ENCODE measurements at regions not wholly inside any gene's neighbourhood (a gene's known extent, or its start where the extent isn't known, plus 50 kb on each side); places are given as distances from the start of the nearest gene placed in this dataset.
"Not testable (repeated sequence)": the region's sequence is repeated elsewhere in the genome, so short reads cannot be mapped to it uniquely, and the experiment has no call there.

DNA sequence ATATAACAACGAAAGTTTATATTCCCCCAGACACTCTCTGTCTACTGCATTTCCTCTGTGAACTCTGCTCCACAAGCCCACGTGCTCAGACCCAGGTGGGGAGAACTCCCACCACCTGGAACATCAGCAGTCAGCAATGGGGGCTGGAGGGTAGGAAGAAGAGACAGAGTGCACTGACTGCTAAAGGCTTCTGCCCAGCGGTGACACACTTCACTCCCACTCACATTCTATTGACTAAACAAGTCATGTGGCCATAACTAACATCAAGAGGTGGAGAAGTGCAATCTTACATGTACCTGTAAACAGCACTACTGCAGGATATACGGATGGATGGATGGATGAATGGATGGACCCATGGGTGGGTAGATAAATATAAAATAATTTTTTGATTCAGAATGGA, 122.2 kb downstream of the MPP7 start:
- Histone ChIP-seq H3K4me1 (ENCODE audit: insufficient read depth, low read length) (no peaks in the 10 kb centered on the region), H3K4me3 (ENCODE audit: low read length) (no peak overlapping the region), H3K9me3 (ENCODE audit: low read length) (no peaks in the 10 kb centered on the region), H3K36me3 (ENCODE audit: insufficient read depth, low read length) (no peaks in the 10 kb centered on the region), H3K27me3 (ENCODE audit: insufficient read depth, low read length) (peaks cover 3% of the 10 kb centered on the region), H2AFZ (ENCODE audit: low read depth, low read length) (no peak overlapping the region)

GRCh38 chr10:28179743-28180099, 123.1 kb downstream of the MPP7 start:
- no peaks in the 10 kb centered on the region for H3K9me3 ChIP-seq (ENCODE audit: low read length)
- H3K4me3 ChIP-seq (ENCODE audit: low read length), result no peak overlapping the region
- no peak overlapping the region for H2AFZ ChIP-seq (ENCODE audit: low read depth, low read length)
- H3K27me3 ChIP-seq (ENCODE audit: insufficient read depth, low read length), result peaks cover 3% of the 10 kb centered on the region
- no peaks in the 10 kb centered on the region for H3K36me3 ChIP-seq (ENCODE audit: insufficient read depth, low read length)
- H3K4me1 ChIP-seq (ENCODE audit: insufficient read depth, low read length), result no peaks in the 10 kb centered on the region

- no peaks in the 10 kb centered on the region for H3K36me3 ChIP-seq (ENCODE audit: insufficient read depth, low read length)
- no peak overlapping the region for H3K4me3 ChIP-seq (ENCODE audit: low read length)
- H3K4me1 ChIP-seq (ENCODE audit: insufficient read depth, low read length), result no peaks in the 10 kb centered on the region
- H3K9me3 ChIP-seq (ENCODE audit: low read length), result no peaks in the 10 kb centered on the region
- peaks cover 3% of the 10 kb centered on the region for H3K27me3 ChIP-seq (ENCODE audit: insufficient read depth, low read length)
- no peak overlapping the region for H2AFZ ChIP-seq (ENCODE audit: low read depth, low read length)
Observed at GRCh38 chr10:28179006-28179742, 123.7 kb downstream of the MPP7 start.

GRCh38 chr10:28177944-28178637, 124.8 kb downstream of the MPP7 start:
- no peak overlapping the region for H2AFZ ChIP-seq (ENCODE audit: low read depth, low read length)
- H3K4me3 ChIP-seq (ENCODE audit: low read length), result no peak overlapping the region
- H3K36me3 ChIP-seq (ENCODE audit: insufficient read depth, low read length), result no peaks in the 10 kb centered on the region
- H3K27me3 ChIP-seq (ENCODE audit: insufficient read depth, low read length), result no peaks in the 10 kb centered on the region
- no peaks in the 10 kb centered on the region for H3K9me3 ChIP-seq (ENCODE audit: low read length)
- no peaks in the 10 kb centered on the region for H3K4me1 ChIP-seq (ENCODE audit: insufficient read depth, low read length)

DNA sequence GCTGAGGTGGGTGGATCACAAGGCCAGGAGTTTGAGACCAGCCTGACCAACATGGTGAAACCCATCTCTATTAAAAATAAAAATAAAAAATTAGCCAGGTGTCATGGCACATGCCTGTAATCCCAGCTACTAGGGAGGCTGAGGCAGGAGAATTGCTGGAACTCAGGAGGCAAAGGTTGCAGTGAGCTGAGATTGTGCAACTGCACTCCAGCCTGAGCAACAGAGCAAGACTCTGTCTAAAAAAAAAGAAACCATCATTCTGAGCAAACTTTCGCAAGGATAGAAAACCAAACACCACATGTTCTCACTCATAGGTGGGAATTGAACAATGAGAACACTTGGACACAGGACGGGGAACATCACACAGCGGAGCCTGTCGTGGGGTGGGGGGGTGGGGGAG, 126.4 kb downstream of the MPP7 start:
- H3K4me1 ChIP-seq (ENCODE audit: insufficient read depth, low read length); H2AFZ ChIP-seq (ENCODE audit: low read depth, low read length); H3K4me3 ChIP-seq (ENCODE audit: low read length); H3K27me3 ChIP-seq (ENCODE audit: insufficient read depth, low read length); H3K36me3 ChIP-seq (ENCODE audit: insufficient read depth, low read length); H3K9me3 ChIP-seq (ENCODE audit: low read length): not testable (repeated sequence)

DNA sequence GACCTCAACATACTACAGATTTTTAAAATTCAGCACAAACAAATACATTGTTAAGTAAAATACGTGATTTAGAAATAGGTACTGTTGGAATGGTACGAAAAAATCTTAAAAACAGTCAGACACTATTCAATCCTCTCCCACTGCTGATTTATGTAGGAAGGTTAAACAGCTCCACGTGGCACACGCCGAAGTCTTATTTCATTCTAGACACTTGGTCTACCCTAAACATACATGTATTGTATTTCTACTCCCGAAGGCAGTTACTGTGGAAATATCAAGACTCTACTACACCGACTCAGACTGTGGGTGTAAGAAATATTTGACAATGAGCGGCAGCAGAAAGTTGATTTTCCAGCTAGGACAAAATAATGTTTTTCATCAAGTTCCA, 130.6 kb downstream of the MPP7 start:
- Histone ChIP-seq H3K27me3 (ENCODE audit: insufficient read depth, low read length) (no peaks in the 10 kb centered on the region), H3K4me1 (ENCODE audit: insufficient read depth, low read length) (no peaks in the 10 kb centered on the region), H3K4me3 (ENCODE audit: low read length) (no peak overlapping the region), H3K36me3 (ENCODE audit: insufficient read depth, low read length) (no peaks in the 10 kb centered on the region), H2AFZ (ENCODE audit: low read depth, low read length) (no peak overlapping the region), H3K9me3 (ENCODE audit: low read length) (peaks cover 2% of the 10 kb centered on the region)

GRCh38 chr10:28171468-28172222, 131.2 kb downstream of the MPP7 start:
- H3K4me3 ChIP-seq (ENCODE audit: low read length), result no peak overlapping the region
- no peaks in the 10 kb centered on the region for H3K36me3 ChIP-seq (ENCODE audit: insufficient read depth, low read length)
- H3K4me1 ChIP-seq (ENCODE audit: insufficient read depth, low read length), result no peaks in the 10 kb centered on the region
- H2AFZ ChIP-seq (ENCODE audit: low read depth, low read length), result no peak overlapping the region
- peaks cover 2% of the 10 kb centered on the region for H3K9me3 ChIP-seq (ENCODE audit: low read length)
- H3K27me3 ChIP-seq (ENCODE audit: insufficient read depth, low read length), result no peaks in the 10 kb centered on the region

- no peaks in the 10 kb centered on the region for H3K27me3 ChIP-seq (ENCODE audit: insufficient read depth, low read length)
- H3K4me3 ChIP-seq (ENCODE audit: low read length), result no peak overlapping the region
Observed at GRCh38 chr10:28169525-28169924, 133.3 kb downstream of the MPP7 start.

DNA sequence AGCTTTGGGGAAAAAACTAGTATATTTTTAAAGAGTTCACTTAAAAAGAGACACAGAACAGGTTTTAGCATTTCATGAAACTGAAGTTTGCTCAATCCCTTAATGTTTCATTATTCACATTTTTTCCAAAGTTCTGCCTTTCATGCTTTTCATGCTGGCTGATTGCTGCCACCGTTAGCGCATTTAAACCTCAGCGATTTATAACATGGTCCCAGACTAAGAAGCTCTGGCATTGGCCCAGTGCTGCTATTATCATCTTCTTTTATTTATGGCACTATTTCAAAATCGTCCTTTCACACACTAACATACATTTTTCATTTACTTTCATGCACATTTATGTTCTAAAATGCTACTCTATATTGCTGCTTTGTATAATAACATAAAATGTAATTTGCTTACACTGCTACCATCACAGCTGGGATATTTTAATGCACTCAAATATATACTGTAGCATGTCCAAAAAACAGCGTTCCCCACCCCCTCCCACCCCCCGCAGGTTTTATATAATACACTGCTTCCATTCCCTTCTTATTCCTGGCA, 141.9 kb downstream of the MPP7 start:
- Histone ChIP-seq H3K4me3 (ENCODE audit: low read length) (no peak overlapping the region), H3K4me1 (ENCODE audit: insufficient read depth, low read length) (no peaks in the 10 kb centered on the region), H2AFZ (ENCODE audit: low read depth, low read length) (no peak overlapping the region), H3K27me3 (ENCODE audit: insufficient read depth, low read length) (no peaks in the 10 kb centered on the region), H3K36me3 (ENCODE audit: insufficient read depth, low read length) (no peaks in the 10 kb centered on the region), H3K9me3 (ENCODE audit: low read length) (no peaks in the 10 kb centered on the region)

More at GRCh38 chr10:28169525-28169924, 133.3 kb downstream of the MPP7 start:
- Histone ChIP-seq H2AFZ (ENCODE audit: low read depth, low read length) (no peak overlapping the region), H3K4me1 (ENCODE audit: insufficient read depth, low read length) (no peaks in the 10 kb centered on the region), H3K36me3 (ENCODE audit: insufficient read depth, low read length) (no peaks in the 10 kb centered on the region), H3K9me3 (ENCODE audit: low read length) (peaks cover 2% of the 10 kb centered on the region)

DNA sequence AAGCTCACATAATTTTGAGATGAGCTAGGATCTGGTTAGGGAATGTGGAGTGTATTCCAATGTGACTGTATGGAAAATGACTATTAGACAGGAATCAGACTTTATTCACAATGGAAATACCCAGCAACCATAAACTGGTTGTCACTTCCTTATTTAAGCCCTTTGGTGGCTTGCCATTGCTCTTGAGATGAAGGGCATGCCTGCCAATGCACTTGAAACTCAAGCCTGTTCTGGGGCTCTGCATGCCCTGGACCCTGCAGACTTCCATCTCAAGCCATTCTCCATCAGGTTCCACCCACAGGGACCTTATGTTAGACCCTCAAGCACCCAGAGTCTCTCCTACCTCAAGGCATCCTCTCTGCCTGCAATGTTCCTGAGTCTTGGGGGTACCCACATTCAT, 145.5 kb downstream of the MPP7 start:
- no peak overlapping the region for H3K4me3 ChIP-seq (ENCODE audit: low read length)
- no peaks in the 10 kb centered on the region for H3K9me3 ChIP-seq (ENCODE audit: low read length)
- no peaks in the 10 kb centered on the region for H3K36me3 ChIP-seq (ENCODE audit: insufficient read depth, low read length)
- H2AFZ ChIP-seq (ENCODE audit: low read depth, low read length), result no peak overlapping the region
- H3K27me3 ChIP-seq (ENCODE audit: insufficient read depth, low read length), result no peaks in the 10 kb centered on the region
- no peaks in the 10 kb centered on the region for H3K4me1 ChIP-seq (ENCODE audit: insufficient read depth, low read length)

DNA sequence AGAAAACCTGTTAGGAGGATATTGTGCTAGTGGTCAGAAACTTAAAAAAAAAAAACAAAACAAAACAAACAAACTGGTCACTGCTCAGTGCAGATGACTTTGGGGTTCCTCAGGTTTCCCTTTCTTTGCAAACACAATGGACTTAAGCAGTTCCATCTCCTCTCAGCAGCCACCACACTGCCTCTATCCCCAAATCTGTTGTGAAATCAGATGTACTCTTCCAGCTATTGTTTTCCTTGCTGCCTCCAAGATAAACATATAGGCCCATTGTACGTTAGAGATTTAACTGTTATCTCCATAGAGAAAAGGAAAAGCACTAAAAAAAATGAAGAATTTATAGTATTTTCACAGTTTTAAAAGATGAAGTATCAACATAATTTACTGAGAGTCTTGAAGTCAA, 147.1 kb downstream of the MPP7 start:
- Histone ChIP-seq H2AFZ (ENCODE audit: low read depth, low read length) (no peak overlapping the region), H3K27me3 (ENCODE audit: insufficient read depth, low read length) (no peaks in the 10 kb centered on the region), H3K9me3 (ENCODE audit: low read length) (no peaks in the 10 kb centered on the region), H3K4me1 (ENCODE audit: insufficient read depth, low read length) (no peaks in the 10 kb centered on the region), H3K36me3 (ENCODE audit: insufficient read depth, low read length) (no peaks in the 10 kb centered on the region), H3K4me3 (ENCODE audit: low read length) (no peak overlapping the region)

GRCh38 chr10:28151636-28152035, 151.2 kb downstream of the MPP7 start:
- no peaks in the 10 kb centered on the region for H3K27me3 ChIP-seq (ENCODE audit: insufficient read depth, low read length)
- H3K4me3 ChIP-seq (ENCODE audit: low read length), result no peak overlapping the region
- H3K4me1 ChIP-seq (ENCODE audit: insufficient read depth, low read length), result peaks cover 4% of the 10 kb centered on the region
- H3K9me3 ChIP-seq (ENCODE audit: low read length), result no peaks in the 10 kb centered on the region
- H3K36me3 ChIP-seq (ENCODE audit: insufficient read depth, low read length), result no peaks in the 10 kb centered on the region
- H2AFZ ChIP-seq (ENCODE audit: low read depth, low read length), result no peak overlapping the region

- no peaks in the 10 kb centered on the region for H3K27me3 ChIP-seq (ENCODE audit: insufficient read depth, low read length)
- H3K4me3 ChIP-seq (ENCODE audit: low read length), result no peak overlapping the region
Observed at GRCh38 chr10:28149746-28150145, 150.9 kb upstream of the ODAD2 start.

More at GRCh38 chr10:28149746-28150145, 150.9 kb upstream of the ODAD2 start:
- Histone ChIP-seq H3K4me1 (ENCODE audit: insufficient read depth, low read length) (peaks cover 4% of the 10 kb centered on the region), H3K36me3 (ENCODE audit: insufficient read depth, low read length) (no peaks in the 10 kb centered on the region), H3K9me3 (ENCODE audit: low read length) (no peaks in the 10 kb centered on the region), H2AFZ (ENCODE audit: low read depth, low read length) (no peak overlapping the region)

Data from neuron (in vitro differentiated cells).